Mucosa of rectum (tissue), 2 donors: ENCODE measurements at regions not wholly inside any gene's neighbourhood (a gene's known extent, or its start where the extent isn't known, plus 50 kb on each side); places are given as distances from the start of the nearest gene placed in this dataset.

Experiments
- H3K27ac ChIP-seq, 2 donors: one replicate each; pipeline ENCODE4 v1.7.0; 2013; ENCODE audit warnings: inconsistent platforms in 2 of 2, low read depth in 2 of 2, low read length in 2 of 2
- H3K27me3 ChIP-seq, 2 donors: one replicate each; pipeline ENCODE4 v1.7.0; 2013; ENCODE audit warnings: low read length in 2 of 2; ENCODE audit not compliant: control insufficient read depth in 2 of 2, insufficient read depth in 2 of 2
- H3K36me3 ChIP-seq, 2 donors: one replicate each; pipeline ENCODE4 v1.7.0; 2013; ENCODE audit warnings: low read length in 2 of 2; ENCODE audit not compliant: control insufficient read depth in 2 of 2, insufficient read depth in 2 of 2
- H3K4me1 ChIP-seq, 2 donors: one replicate each; pipeline ENCODE4 v1.7.0; 2013; ENCODE audit warnings: low read length in 2 of 2, mild to moderate bottlenecking in 1 of 2; ENCODE audit not compliant: control insufficient read depth in 2 of 2, insufficient read depth in 2 of 2
- H3K4me3 ChIP-seq, 2 donors: one replicate each; pipeline ENCODE4 v1.7.0; 2013; ENCODE audit warnings: low read length in 2 of 2
- H3K9ac ChIP-seq, 2 donors: one replicate each; pipeline ENCODE4 v1.7.0; 2013; ENCODE audit warnings: low read length in 2 of 2, low read depth in 1 of 2, mild to moderate bottlenecking in 1 of 2
- H3K9me3 ChIP-seq, 2 donors: one replicate each; pipeline ENCODE4 v1.7.0; 2013; ENCODE audit warnings: low read length in 2 of 2; ENCODE audit not compliant: control insufficient read depth in 2 of 2
- donor health status: healthy.
- donor health status: Normal muscosa, but diverticular disease.

DNA sequence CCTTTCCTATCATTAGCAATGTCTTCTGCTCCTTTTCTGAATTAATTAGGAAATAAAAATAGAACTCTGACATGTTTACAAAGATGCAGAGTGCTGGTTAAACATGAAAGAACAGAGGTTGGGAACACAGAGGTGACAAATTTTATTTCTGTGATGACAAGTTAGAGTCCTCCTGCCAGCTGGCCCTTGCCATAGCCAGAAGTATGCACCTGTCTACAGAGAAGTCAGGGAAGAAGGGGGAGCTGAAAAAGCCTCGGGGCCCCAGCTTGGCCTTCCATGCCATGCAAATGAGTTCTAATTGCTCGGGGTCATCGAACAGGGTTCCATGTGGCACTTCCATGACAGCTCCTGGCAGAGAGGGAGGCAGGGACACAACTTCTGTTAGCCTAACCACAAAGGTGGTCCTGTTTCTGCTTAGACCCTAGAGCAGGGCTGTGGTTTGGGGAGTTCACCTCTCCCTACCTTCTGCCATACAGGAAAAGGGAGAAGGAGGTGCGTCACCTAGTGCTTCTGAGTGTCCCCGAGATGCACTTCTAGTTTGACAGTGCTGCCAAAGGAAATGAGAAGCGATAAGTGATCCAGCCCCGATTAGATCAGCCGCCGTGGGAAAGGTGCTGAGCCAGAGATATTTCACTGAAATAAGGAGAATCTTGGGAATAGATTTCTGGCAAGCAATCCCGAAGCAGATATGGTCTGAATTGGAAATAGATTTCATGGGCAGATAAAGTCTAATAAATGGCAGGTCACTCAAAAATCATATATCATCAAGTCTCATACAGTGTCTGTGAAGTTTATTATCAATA lies 155.8 kb upstream of the FOXN3 start:
- Histone ChIP-seq H3K4me1 (peaks cover 8 to 12% of the 10 kb centered on the region in 2 donors), H3K9me3 (no peaks in the 10 kb centered on the region), H3K9ac (no peak overlapping the region), H3K4me3 (no peak overlapping the region), H3K36me3 (no peaks in the 10 kb centered on the region), H3K27me3 (no peaks in the 10 kb centered on the region), H3K27ac (no peak overlapping the region)

DNA sequence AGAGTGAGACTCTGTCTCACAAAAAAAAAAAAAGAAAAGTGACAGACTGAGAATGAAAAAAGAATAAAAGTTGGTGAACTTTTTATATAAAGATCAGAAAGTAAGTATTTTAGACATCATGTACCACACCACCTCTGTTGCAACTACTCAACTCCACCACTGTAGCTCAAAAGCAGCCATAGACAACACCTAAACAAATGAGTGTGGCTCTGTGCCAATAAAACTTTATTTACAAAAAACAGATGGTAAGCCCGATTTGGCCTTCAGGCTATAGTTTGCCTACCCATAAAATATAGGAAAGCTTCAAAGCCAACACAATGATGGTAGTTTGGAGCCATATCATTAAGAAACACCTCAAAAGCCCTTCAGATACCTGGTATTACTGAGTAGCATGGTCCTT lies 154.5 kb upstream of the FOXN3 start:
- no peak overlapping the region for H3K27ac ChIP-seq
- no peak overlapping the region for H3K4me3 ChIP-seq
- H3K27me3 ChIP-seq, result no peaks in the 10 kb centered on the region
- H3K36me3 ChIP-seq, result no peaks in the 10 kb centered on the region
- H3K9me3 ChIP-seq, result no peaks in the 10 kb centered on the region
- H3K4me1 ChIP-seq, result peaks cover 8 to 12% of the 10 kb centered on the region in 2 donors
- H3K9ac ChIP-seq, result no peak overlapping the region

DNA sequence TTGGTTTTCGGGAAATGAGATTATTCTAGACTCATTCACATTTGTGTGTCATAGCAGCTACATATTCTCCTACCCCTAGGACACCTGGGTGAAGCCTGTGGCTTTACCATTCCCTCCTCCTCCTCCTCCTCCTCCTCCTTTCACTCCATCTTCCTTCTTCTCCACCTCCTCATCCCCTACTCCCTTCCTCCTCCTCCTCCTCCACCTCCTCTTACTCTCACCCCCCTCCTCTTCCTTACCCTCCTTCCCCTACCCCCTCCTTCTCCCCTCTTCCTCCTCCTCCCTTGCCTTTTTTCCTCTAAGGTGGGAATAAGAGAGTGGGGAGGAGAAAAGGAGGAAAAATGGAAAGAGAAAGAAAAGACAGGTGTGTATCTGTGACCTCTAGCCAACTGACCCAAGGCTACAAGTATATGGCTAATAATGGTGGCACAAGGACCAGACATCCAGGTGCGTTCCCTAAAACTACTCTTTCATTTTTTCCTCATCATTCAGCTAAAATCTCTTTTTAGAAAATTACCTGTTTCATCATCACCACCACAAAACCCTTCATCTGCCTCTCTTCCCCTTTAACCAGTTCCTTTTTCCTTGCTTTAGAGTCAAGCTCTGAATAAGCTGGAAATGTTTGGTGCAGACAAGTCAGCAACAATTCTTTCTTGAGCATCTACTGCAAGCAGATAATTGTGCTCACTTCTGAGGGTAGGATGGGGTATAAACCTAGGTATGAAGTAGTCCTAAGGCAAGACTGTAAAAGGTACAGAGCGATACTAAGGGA lies 149.8 kb upstream of the FOXN3 start:
- Histone ChIP-seq H3K4me3 (no peak overlapping the region), H3K4me1 (no peaks in the 10 kb centered on the region), H3K36me3 (no peaks in the 10 kb centered on the region), H3K9ac (no peak overlapping the region), H3K27me3 (no peaks in the 10 kb centered on the region), H3K9me3 (no peaks in the 10 kb centered on the region), H3K27ac (no peak overlapping the region)

DNA sequence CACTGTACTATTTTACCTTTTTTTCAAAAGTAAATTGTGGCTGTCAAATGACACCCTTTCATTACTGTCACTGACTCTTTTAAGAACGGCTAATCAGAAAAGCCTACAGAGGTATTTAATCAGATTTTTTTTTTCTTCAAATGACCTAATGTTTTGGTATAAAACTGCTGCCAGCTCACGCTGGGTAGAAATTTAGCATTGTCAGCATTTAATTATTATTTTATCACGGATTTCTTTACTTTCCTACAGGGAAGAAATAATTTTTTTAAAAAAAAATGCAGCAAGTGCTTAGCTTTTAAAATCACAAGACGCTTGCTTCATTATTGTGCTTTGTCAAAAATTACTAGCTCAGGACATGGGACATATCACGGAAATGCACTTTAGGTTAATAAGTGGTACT lies 149.1 kb upstream of the FOXN3 start:
- Histone ChIP-seq H3K9ac (no peak overlapping the region), H3K27ac (no peak overlapping the region), H3K4me3 (no peak overlapping the region), H3K36me3 (no peaks in the 10 kb centered on the region), H3K9me3 (no peaks in the 10 kb centered on the region), H3K4me1 (no peaks in the 10 kb centered on the region), H3K27me3 (no peaks in the 10 kb centered on the region)

DNA sequence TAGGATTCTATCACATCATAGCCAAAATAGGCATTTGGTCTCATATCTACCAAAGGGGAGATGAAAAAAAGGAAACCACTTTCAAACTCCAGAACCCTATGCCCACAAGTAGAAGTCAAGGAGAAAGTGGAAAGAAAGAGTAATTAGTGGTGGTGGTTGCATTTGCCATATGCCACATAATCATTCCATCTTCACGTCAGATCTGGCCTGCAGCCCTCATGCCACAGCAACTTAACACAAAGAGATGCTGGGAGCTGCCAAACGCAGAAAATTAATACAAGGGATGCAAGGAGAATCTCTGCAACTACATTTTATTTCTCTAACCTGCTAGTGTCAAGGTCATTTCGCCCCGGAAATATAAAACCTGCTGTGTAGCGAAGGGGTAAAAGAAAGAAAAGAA lies 148.6 kb upstream of the FOXN3 start:
- no peaks in the 10 kb centered on the region for H3K36me3 ChIP-seq
- no peak overlapping the region for H3K9ac ChIP-seq
- no peak overlapping the region for H3K4me3 ChIP-seq
- no peak overlapping the region for H3K27ac ChIP-seq
- H3K27me3 ChIP-seq, result no peaks in the 10 kb centered on the region
- no peaks in the 10 kb centered on the region for H3K9me3 ChIP-seq
- H3K4me1 ChIP-seq, result no peaks in the 10 kb centered on the region

DNA sequence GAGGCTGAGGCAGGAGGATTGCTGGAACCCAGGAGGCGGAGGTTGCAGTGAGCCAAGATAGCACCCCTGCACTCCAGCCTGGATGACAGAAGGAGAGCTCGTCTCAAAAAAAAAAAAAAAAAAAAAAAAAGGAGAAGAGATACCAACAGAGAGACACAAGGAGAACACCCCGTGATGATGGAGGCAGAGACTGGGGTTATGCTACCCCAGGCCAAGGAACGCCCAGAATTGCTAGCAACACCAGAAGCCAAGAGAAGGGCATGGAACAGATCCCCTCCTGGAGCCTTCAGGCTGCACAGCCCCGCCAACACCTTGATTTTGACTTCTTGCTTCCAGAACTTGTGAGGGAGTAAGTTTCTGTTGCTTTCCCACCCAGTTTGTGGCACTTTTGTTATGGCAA lies 148.0 kb upstream of the FOXN3 start:
- H3K4me1 ChIP-seq, result no peaks in the 10 kb centered on the region
- H3K27ac ChIP-seq, result no peak overlapping the region
- no peaks in the 10 kb centered on the region for H3K27me3 ChIP-seq
- H3K9me3 ChIP-seq, result no peaks in the 10 kb centered on the region
- H3K4me3 ChIP-seq, result no peak overlapping the region
- no peaks in the 10 kb centered on the region for H3K36me3 ChIP-seq
- no peak overlapping the region for H3K9ac ChIP-seq

DNA sequence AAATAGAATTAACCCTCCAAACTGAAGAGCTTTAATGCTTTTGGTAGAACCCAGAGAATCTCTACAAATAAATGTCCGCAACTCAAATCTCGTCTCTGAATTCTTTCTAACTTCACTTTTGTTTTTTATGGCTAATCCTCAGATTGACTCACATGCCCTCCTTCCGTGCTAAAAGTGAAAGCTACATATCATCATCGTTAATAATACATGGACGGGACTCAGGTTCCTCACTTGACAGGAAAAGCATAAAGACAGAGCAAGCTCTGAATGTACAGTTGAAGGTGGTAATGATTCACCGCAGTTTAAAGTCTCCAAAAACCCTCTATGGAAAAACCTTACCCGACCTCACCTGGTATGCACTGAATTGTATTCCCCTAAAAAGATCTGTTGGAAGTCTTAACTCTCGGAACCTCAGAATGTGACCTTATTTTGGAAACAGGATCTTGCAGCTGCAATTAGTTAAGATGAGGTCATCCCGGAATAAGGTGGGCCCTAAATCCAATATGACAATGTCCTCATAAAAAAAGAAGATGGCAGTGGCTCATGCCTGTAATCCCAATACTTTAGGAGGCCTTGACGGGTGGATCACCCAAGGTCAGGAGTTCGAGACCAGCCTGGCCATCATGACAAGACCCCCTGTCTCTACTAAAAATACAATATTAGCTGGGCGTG lies 147.4 kb upstream of the FOXN3 start:
- Histone ChIP-seq H3K4me1 (no peaks in the 10 kb centered on the region), H3K27ac (no peak overlapping the region), H3K27me3 (no peaks in the 10 kb centered on the region), H3K4me3 (no peak overlapping the region), H3K9me3 (no peaks in the 10 kb centered on the region), H3K9ac (no peak overlapping the region), H3K36me3 (no peaks in the 10 kb centered on the region)

DNA sequence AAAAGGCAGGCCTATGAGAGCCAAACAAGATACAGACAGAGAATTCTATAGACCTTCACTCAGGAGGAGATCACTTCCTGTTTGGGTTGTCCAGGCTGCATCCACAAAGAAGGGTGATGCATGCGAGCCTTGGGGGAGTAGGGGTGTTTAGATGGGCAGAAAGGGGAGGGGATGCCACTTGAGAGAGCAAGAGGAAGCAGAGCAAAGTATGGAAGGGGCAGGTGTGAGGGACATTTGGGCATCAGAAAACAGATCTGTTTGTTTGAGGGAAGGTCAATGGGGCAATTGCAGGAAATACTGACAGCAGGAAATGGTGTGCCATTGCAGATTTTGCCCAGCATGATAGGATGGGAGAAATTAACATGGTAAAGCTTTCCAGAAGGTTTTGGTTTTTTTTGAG lies 146.4 kb upstream of the FOXN3 start:
- Histone ChIP-seq H3K9ac (no peak overlapping the region), H3K4me3 (no peak overlapping the region), H3K9me3 (no peaks in the 10 kb centered on the region), H3K36me3 (no peaks in the 10 kb centered on the region), H3K27me3 (no peaks in the 10 kb centered on the region), H3K27ac (no peak overlapping the region), H3K4me1 (no peaks in the 10 kb centered on the region)

DNA sequence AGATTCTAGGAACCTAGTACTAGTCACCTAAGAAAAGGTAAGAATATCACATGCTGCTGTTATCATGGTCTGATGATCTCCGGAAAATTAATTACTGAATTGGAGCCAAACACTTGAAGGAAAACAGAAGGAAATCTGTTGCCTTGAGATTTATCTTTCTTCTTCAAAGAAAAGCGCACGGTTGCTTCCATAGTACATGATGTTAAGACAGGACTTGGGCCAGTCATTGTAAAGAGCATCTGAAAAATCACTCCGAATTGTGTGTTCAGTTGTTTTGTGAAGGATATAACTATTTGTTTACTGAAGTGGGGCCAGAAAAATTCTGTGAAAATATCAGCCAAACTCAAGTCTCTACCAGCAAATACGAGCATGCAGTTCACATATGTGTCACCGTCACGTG lies 134.9 kb upstream of the FOXN3 start:
- Histone ChIP-seq H3K4me3 (no peak overlapping the region), H3K27ac (no peak overlapping the region), H3K36me3 (peaks cover 0 to 2% of the 10 kb centered on the region in 2 donors)

DNA sequence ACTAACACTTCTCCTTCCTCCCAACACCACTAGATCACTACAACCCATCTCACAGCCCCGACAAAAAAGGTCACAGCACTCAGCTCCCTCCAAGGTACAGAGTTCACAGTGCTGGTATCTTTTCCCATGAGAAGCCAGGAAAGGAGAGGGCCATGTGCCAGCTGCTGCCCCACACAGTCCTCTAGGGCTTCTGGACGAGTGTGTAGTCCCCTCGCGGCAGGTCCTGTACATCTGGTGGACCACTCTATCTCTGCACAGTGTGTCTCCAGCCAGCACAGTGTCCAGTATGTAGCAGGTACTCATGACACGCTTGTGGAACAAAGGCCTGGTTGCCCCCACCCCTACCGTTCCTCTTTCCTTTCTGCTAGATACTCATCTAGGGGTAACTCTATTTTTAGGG lies 134.4 kb upstream of the FOXN3 start:
- Histone ChIP-seq H3K27me3 (no peaks in the 10 kb centered on the region), H3K36me3 (peaks cover 0 to 2% of the 10 kb centered on the region in 2 donors), H3K4me1 (peaks cover 0 to 3% of the 10 kb centered on the region in 2 donors), H3K27ac (no peak overlapping the region), H3K4me3 (no peak overlapping the region), H3K9me3 (no peaks in the 10 kb centered on the region), H3K9ac (no peak overlapping the region)

More for the DNA sequence above, 134.9 kb upstream of the FOXN3 start:
- Histone ChIP-seq H3K9ac (no peak overlapping the region), H3K9me3 (no peaks in the 10 kb centered on the region), H3K27me3 (no peaks in the 10 kb centered on the region), H3K4me1 (peaks cover 0 to 3% of the 10 kb centered on the region in 2 donors)
